VCaP (cell line): ENCODE measurements at regions not wholly inside any gene's neighbourhood (a gene's known extent, or its start where the extent isn't known, plus 50 kb on each side); places are given as distances from the start of the nearest gene placed in this dataset.

ENCODE experiments used
- H3K27ac ChIP-seq: fragments of 450-650 bp; 2 replicates; pipeline ENCODE4 v1.5.1; 2017
- TF ChIP-seq, protein P1 (sequence below): fragments of 450-650 bp; conservative IDR thresholded peaks from 2 replicates; pipeline ENCODE4 v1.5.1; 2017; ENCODE audit warnings: mild to moderate bottlenecking, moderate library complexity

DNA sequence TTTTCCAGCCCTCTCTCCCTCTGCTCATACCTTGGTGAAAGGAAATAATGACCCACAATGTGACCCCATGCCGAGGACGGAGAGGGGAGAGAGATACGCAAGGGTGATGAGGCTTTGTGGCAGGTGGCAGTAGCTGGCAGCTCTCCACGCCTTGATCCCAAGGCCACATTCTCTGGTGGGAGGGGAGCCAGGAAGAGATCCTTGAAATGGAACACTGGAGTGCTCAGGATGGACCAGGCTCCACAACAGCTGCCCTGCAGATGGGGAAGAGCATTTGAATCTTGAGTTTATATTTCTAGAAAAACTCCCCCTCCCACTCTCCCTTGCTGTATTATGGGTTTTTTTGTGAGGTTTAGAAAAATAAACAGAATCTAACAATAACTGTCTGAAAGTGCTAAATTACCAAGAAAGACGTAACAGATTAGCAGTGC, 61.6 kb upstream of the CDON start:
- TF ChIP-seq, protein P1, sequence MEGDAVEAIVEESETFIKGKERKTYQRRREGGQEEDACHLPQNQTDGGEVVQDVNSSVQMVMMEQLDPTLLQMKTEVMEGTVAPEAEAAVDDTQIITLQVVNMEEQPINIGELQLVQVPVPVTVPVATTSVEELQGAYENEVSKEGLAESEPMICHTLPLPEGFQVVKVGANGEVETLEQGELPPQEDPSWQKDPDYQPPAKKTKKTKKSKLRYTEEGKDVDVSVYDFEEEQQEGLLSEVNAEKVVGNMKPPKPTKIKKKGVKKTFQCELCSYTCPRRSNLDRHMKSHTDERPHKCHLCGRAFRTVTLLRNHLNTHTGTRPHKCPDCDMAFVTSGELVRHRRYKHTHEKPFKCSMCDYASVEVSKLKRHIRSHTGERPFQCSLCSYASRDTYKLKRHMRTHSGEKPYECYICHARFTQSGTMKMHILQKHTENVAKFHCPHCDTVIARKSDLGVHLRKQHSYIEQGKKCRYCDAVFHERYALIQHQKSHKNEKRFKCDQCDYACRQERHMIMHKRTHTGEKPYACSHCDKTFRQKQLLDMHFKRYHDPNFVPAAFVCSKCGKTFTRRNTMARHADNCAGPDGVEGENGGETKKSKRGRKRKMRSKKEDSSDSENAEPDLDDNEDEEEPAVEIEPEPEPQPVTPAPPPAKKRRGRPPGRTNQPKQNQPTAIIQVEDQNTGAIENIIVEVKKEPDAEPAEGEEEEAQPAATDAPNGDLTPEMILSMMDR, result no peak
- no peak overlapping the region for H3K27ac ChIP-seq

DNA sequence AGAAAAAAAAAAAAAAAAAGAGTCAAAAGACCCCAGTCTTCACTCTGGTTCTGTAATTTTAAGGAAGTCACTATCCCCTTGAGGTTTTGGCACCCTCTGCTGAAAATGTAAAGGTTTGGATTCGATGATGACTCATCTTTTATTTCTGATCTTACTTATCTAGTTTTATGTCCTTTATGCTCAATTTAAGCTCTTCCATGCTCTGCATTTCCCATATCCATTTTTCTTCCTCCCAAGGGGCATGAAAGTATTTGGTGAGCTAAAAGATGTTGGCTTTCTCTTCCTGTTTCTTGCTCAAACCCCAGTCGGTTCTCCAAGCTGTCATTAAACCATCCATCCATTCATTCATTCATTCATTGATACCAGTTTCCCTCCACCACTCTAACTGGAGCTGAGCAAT, 61.0 kb upstream of the CDON start:
- TF ChIP-seq, protein P1, result no peak
- H3K27ac ChIP-seq, result no peak overlapping the region

DNA sequence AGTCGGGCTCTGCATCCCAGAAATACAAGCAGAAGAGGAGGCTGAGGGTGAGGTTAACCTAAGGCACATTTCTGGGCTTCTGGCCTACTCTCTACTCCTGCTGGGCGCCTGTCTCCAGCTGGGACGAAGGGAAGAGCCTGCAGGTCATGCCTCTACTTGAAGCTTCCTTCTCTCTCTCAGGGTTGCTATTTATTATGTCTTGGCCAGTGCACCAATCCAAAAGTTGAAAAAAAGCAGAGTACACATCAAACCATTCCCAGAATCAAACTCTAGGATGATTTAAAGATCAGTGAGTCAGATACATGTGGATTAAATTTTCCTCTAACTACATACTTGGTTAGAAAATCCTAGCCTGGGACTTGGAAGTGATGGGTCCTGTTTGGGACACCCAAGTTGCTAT, 60.2 kb upstream of the CDON start:
- no peak overlapping the region for H3K27ac ChIP-seq
- TF ChIP-seq, protein P1, result no peak

DNA sequence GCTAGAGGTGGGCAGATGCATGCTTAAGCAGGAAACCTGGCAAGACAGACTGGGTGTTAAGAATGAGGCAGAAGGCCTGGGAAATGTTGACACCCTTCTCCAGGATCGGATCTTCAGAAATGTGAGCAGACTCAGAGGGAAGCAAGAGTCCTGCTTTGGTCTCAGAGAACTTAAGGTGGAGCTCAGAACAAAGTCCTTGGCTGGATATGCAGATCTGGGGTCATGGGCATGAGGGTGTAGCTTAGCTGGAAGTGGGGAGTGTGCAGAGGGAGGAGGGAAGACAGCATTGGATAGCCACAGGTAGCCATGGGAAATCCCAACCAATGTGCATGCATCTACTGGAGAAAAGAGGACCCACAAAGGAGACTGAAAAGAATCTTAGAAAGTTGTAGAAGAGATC, 58.6 kb upstream of the CDON start:
- H3K27ac ChIP-seq, result no peak overlapping the region
- TF ChIP-seq, protein P1, result no peak

DNA sequence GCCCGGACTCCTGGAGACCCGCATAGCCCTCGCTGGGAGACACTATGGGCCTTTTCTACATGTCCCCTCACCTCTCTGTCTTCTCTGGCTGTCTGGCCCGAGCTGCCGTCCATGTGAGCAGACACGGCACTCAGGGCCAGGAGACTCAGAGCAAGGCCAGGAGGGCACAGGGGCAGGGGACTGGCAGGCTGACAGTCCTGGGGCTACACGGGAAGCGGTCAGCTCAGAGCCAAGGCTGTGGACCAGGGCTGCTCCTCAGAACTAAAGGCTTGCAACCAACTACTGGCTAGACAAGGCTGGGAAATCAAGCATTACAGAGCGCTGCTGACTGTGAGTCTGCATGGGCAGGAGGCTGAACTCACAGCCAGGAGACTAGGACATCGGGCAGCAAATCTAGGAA, 56.1 kb upstream of the CDON start:
- H3K27ac ChIP-seq, result peak overlapping the region; percentile 14; the same call in 1 of the 2 replicates
- TF ChIP-seq, protein P1, result no peak

DNA sequence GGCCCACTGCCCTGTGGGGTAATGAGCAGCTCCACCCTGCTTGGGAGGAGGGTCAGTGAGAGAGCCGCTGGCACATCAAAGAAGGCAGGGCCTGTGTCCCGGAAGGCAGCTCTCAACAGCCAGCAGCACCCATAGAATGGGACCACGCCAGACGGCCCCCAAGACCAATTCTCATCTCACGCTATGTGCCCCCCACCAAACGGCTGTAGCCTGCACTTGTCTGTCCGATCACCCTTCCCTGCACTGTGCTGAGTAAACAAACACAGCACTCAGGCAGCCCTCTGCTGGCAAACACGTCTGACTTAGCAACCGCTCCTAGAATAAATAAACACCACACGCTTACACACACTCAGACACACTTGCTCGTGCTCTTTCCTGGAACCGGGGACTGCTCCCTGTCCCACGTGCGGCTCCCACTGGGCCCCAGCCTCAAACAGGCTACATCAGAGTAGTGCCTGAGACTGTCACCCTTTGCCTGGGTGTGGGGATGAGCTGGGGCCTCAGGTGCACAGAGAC, 53.2 kb upstream of the CDON start:
- TF ChIP-seq, protein P1, result peak; percentile 46
- H3K27ac ChIP-seq, result peak overlapping the region; percentile 97

DNA sequence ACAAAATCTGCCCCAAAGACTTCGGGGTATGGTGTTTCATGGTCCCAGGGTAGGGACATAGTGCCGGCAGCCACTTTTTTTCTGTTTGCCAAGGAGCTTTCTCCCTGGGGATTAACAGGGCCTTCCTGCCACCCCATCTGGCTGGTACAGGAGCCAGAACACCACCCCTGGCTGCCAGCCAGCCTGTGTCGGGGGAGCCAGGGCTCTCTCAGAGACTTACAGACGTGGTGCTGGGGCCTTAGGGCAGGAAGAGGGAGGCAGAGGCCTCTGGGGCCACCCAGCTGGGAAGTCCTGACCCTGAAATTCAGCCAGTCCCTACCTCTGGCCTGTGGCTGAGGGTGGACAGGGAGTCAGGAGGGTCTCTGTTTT, 52.4 kb upstream of the CDON start:
- peak overlapping the region; percentile 97 for H3K27ac ChIP-seq
- TF ChIP-seq, protein P1, result no peak
